HCT116 (cell line): ENCODE measurements at regions not wholly inside any gene's neighbourhood (a gene's known extent, or its start where the extent isn't known, plus 50 kb on each side); places are given as distances from the start of the nearest gene placed in this dataset.

Source experiments
- ATAC-seq: fragments of 200-7000 bp; cut with Tn5 transposase; 2 replicates; pipeline ENCODE4 v1.9.1; 2020; ENCODE audit warnings: mild to moderate bottlenecking, moderate library complexity
- BruUV-seq: library from RNA; stranded (reverse); fragments of 400-500 nt; replicated peaks from 2 replicates; lab custom pipeline; 2021; lab: Mats Ljungman, UMichigan
- CTCF ChIA-PET: fragments of 300-600 bp; sonication (Branson Sonifier 250); formaldehyde crosslinking; loops from one replicate; lab custom pipeline; 2021; ENCODE audit warnings: antibody characterized with exemption; lab: Charles Lee
- POLR2A ChIA-PET: fragments of 300-600, 350-600 bp; sonication (Branson Sonifier 250); formaldehyde crosslinking; loops from one replicate; lab custom pipeline; 2021; ENCODE audit warnings: antibody characterized with exemption; lab: Charles Lee
- RAD21 ChIA-PET, 2 experiments: fragments of 300-600 bp; sonication (Branson Sonifier 250); formaldehyde crosslinking; loops; one replicate each; lab custom pipeline; 2023; ENCODE audit warnings: low total read pairs in 2 of 2; ENCODE audit not compliant: uncharacterized antibody in 2 of 2, unreplicated experiment in 2 of 2, low non-redundant PET in 1 of 2; lab: Charles Lee
- DNase-seq: peaks from one replicate; pipeline ENCODE4 v3.0.0-alpha.2; 2010; ENCODE audit warnings: low read depth, low spot score
- H2AFZ ChIP-seq: fragments of 200-600 bp; shearing (Covaris generic), sonication (generic); 2 replicates; pipeline ENCODE4 v1.6.1; 2017; ENCODE audit warnings: low read depth, mixed run types, mixed read lengths, antibody characterized with exemption, low read length; ENCODE audit not compliant: poor library complexity, severe bottlenecking
- H3K27ac ChIP-seq: 2 replicates; pipeline ENCODE4 v1.5.1; 2012; ENCODE audit warnings: low read depth, low read length
- H3K27me3 ChIP-seq: fragments of 200-600 bp; sonication (generic); 2 replicates; pipeline ENCODE4 v1.6.1; 2016; ENCODE audit warnings: mixed run types, low read length, mixed read lengths; ENCODE audit not compliant: insufficient read depth
- H3K36me3 ChIP-seq, 2 experiments: fragments of 200-500 bp in 1 of 2; fragments of 200-600 bp in 1 of 2; sonication (Bioruptor generic) in 1 of 2; sonication (generic) in 1 of 2; 2 replicates each; pipeline versions ENCODE4 v1.5.1 to v1.6.1; 2014 to 2016; ENCODE audit warnings: low read length in 2 of 2, inconsistent platforms in 1 of 2, mixed read lengths in 1 of 2, mixed run types in 1 of 2; ENCODE audit not compliant: insufficient read depth in 2 of 2, control insufficient read depth in 1 of 2
- H3K4me1 ChIP-seq, 2 experiments: fragments of 200-600 bp in 1 of 2; sonication (generic) in 1 of 2; 2 replicates each; pipeline versions ENCODE4 v1.5.1 to v1.6.1; 2012 to 2017; ENCODE audit warnings: low read length in 2 of 2, inconsistent platforms in 1 of 2, mild to moderate bottlenecking in 1 of 2, mixed read lengths in 1 of 2, mixed run types in 1 of 2, moderate library complexity in 1 of 2; ENCODE audit not compliant: insufficient read depth in 2 of 2, control insufficient read depth in 1 of 2
- H3K4me2 ChIP-seq: fragments of 200-600 bp; sonication (generic); 2 replicates; pipeline ENCODE4 v1.6.1; 2017; ENCODE audit warnings: mixed run types, low read length, mixed read lengths
- H3K4me3 ChIP-seq, 2 experiments: fragments of 200-600 bp in 1 of 2; sonication (generic) in 1 of 2; replicated peaks in 1 of 2; 2 replicates each; pipeline ENCODE4 v1.5.1; 2011 to 2016; ENCODE audit warnings: low read length in 2 of 2, control low read depth in 1 of 2, low read depth in 1 of 2, mild to moderate bottlenecking in 1 of 2, mixed read lengths in 1 of 2, mixed run types in 1 of 2
- H3K79me2 ChIP-seq: fragments of 200-600 bp; sonication (generic); 2 replicates; pipeline ENCODE4 v1.6.1; 2017; ENCODE audit warnings: mild to moderate bottlenecking, mixed run types, low read length, moderate library complexity, mixed read lengths; ENCODE audit not compliant: insufficient read depth
- H3K9ac ChIP-seq: fragments of 200-600 bp; sonication (generic); 2 replicates; pipeline ENCODE4 v1.6.1; 2016; ENCODE audit warnings: low read length, mixed read lengths
- H3K9me2 ChIP-seq: fragments of 200-600 bp; sonication (generic), shearing (Covaris generic); 2 replicates; pipeline ENCODE4 v1.6.1; 2017; ENCODE audit warnings: mixed run types, mild to moderate bottlenecking, moderate library complexity; ENCODE audit not compliant: insufficient read depth
- H3K9me3 ChIP-seq, 2 experiments: fragments of 200-500 bp in 1 of 2; fragments of 200-600 bp in 1 of 2; sonication (Bioruptor generic) in 1 of 2; sonication (generic) in 1 of 2; 2 replicates each; pipeline ENCODE4 v1.6.1; 2014 to 2017; ENCODE audit warnings: low read length in 2 of 2, mixed read lengths in 2 of 2, inconsistent platforms in 1 of 2, low read depth in 1 of 2, mild to moderate bottlenecking in 1 of 2, mixed run types in 1 of 2, moderate library complexity in 1 of 2; ENCODE audit not compliant: control insufficient read depth in 1 of 2, insufficient read depth in 1 of 2
- H4K20me1 ChIP-seq: fragments of 200-600 bp; sonication (generic), shearing (Covaris generic); 2 replicates; pipeline ENCODE4 v1.6.1; 2017; ENCODE audit warnings: mixed run types, mild to moderate bottlenecking, moderate library complexity; ENCODE audit not compliant: insufficient read depth
- CBX3 ChIP-seq: IDR thresholded peaks from 2 replicates; pipeline ENCODE4 v1.6.1; 2012; ENCODE audit warnings: low read depth
- FOSL1 ChIP-seq: IDR thresholded peaks from 2 replicates; pipeline ENCODE4 v1.6.1; 2012; ENCODE audit warnings: low read depth
- POLR2AphosphoS5 ChIP-seq: IDR thresholded peaks from 2 replicates; pipeline ENCODE4 v1.6.1; 2011; ENCODE audit warnings: mild to moderate bottlenecking, low read depth, low read length, moderate library complexity
- SIN3A ChIP-seq: IDR thresholded peaks from 2 replicates; pipeline ENCODE4 v1.6.1; 2012; ENCODE audit warnings: low read depth
- SP1 ChIP-seq: IDR thresholded peaks from 2 replicates; pipeline ENCODE4 v1.6.1; 2012; ENCODE audit warnings: low read depth
- YY1 ChIP-seq: IDR thresholded peaks from 2 replicates; pipeline ENCODE4 v1.6.1; 2011; ENCODE audit warnings: low read length, low read depth, moderate library complexity, mild to moderate bottlenecking; ENCODE audit not compliant: insufficient replicate concordance; ENCODE audit errors: extremely low read depth
- ZFX ChIP-seq: fragments of 450-650 bp; IDR thresholded peaks from 2 replicates; pipeline ENCODE4 v1.6.1; 2017
- intact Hi-C: fragments of 100-400 bp; cut with micrococcal nuclease; formaldehyde crosslinking; loops from 2 replicates; pipeline ENCODE4 v1.10.0; 2022
- TF ChIP-seq, protein P1 (sequence below): IDR thresholded peaks from 2 replicates; pipeline ENCODE4 v1.6.1; 2012
- TF ChIP-seq, protein P2 (sequence below): IDR thresholded peaks from 2 replicates; pipeline ENCODE4 v1.6.1; 2012; ENCODE audit warnings: low read depth
- TF ChIP-seq, protein P3 (sequence below): IDR thresholded peaks from 2 replicates; pipeline ENCODE4 v1.6.1; 2011; ENCODE audit warnings: mild to moderate bottlenecking, low read length, moderate library complexity; ENCODE audit not compliant: insufficient replicate concordance; ENCODE audit errors: extremely low read depth
- TF ChIP-seq, protein P4 (sequence below), 3 experiments: fragments of 200-600 bp in 1 of 3; sonication (generic) in 1 of 3; IDR thresholded peaks in 2 of 3; conservative IDR thresholded peaks in 1 of 3; 2 replicates each; pipeline ENCODE4 v1.5.1; 2012 to 2017; ENCODE audit warnings: low read depth in 2 of 3, low read length in 2 of 3, antibody characterized with exemption in 1 of 3, borderline replicate concordance in 1 of 3, control low read depth in 1 of 3, mild to moderate bottlenecking in 1 of 3, mixed read lengths in 1 of 3, mixed run types in 1 of 3, moderate library complexity in 1 of 3; ENCODE audit not compliant: insufficient read depth in 1 of 3

DNA sequence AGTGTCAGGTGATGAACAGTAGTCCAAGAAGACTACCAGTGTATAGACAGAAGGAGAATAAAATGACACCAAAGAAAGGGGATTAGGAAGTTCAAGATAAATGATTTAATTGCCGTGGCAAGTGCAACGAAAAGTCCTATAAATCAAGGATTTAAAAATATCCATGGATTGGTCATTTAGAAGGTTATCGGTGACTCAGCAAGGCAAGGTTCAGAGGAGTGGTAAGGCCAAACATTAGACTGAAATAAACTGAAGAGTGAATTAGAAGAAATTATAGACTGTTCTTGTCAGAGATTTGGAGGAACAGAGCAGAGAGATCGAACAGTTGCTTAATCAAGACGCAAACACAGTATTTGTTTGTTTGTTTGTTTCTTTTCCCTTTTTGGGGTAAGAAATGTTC is 211.9 kb upstream of the KCNMB2 start:
- no peak for ATAC-seq
- DNase-seq = no peak
- Histone ChIP-seq H3K4me2 (no peak overlapping the region), H3K4me1 (no peaks in the 10 kb centered on the region), H3K27me3 (no peaks in the 10 kb centered on the region)
- intact Hi-C loops = loop anchor here (10.0 kb wide), 1 partner anchor 1810 kb away; no protein-coding TSS in a partner anchor
- CTCF ChIA-PET = no interaction called here
- no peak for TF ChIP-seq YY1
- TF ChIP-seq, protein P1, sequence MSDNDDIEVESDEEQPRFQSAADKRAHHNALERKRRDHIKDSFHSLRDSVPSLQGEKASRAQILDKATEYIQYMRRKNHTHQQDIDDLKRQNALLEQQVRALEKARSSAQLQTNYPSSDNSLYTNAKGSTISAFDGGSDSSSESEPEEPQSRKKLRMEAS = no peak
- no peak for TF ChIP-seq SIN3A
- no peak for TF ChIP-seq ZFX
- TF ChIP-seq, protein P2, sequence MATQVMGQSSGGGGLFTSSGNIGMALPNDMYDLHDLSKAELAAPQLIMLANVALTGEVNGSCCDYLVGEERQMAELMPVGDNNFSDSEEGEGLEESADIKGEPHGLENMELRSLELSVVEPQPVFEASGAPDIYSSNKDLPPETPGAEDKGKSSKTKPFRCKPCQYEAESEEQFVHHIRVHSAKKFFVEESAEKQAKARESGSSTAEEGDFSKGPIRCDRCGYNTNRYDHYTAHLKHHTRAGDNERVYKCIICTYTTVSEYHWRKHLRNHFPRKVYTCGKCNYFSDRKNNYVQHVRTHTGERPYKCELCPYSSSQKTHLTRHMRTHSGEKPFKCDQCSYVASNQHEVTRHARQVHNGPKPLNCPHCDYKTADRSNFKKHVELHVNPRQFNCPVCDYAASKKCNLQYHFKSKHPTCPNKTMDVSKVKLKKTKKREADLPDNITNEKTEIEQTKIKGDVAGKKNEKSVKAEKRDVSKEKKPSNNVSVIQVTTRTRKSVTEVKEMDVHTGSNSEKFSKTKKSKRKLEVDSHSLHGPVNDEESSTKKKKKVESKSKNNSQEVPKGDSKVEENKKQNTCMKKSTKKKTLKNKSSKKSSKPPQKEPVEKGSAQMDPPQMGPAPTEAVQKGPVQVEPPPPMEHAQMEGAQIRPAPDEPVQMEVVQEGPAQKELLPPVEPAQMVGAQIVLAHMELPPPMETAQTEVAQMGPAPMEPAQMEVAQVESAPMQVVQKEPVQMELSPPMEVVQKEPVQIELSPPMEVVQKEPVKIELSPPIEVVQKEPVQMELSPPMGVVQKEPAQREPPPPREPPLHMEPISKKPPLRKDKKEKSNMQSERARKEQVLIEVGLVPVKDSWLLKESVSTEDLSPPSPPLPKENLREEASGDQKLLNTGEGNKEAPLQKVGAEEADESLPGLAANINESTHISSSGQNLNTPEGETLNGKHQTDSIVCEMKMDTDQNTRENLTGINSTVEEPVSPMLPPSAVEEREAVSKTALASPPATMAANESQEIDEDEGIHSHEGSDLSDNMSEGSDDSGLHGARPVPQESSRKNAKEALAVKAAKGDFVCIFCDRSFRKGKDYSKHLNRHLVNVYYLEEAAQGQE = no peak
- TF ChIP-seq, protein P3, sequence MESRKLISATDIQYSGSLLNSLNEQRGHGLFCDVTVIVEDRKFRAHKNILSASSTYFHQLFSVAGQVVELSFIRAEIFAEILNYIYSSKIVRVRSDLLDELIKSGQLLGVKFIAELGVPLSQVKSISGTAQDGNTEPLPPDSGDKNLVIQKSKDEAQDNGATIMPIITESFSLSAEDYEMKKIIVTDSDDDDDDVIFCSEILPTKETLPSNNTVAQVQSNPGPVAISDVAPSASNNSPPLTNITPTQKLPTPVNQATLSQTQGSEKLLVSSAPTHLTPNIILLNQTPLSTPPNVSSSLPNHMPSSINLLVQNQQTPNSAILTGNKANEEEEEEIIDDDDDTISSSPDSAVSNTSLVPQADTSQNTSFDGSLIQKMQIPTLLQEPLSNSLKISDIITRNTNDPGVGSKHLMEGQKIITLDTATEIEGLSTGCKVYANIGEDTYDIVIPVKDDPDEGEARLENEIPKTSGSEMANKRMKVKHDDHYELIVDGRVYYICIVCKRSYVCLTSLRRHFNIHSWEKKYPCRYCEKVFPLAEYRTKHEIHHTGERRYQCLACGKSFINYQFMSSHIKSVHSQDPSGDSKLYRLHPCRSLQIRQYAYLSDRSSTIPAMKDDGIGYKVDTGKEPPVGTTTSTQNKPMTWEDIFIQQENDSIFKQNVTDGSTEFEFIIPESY = no peak
- TF ChIP-seq FOSL1 = no peak
- no peak for TF ChIP-seq CBX3
- TF ChIP-seq POLR2AphosphoS5 = no peak
- TF ChIP-seq, protein P4, sequence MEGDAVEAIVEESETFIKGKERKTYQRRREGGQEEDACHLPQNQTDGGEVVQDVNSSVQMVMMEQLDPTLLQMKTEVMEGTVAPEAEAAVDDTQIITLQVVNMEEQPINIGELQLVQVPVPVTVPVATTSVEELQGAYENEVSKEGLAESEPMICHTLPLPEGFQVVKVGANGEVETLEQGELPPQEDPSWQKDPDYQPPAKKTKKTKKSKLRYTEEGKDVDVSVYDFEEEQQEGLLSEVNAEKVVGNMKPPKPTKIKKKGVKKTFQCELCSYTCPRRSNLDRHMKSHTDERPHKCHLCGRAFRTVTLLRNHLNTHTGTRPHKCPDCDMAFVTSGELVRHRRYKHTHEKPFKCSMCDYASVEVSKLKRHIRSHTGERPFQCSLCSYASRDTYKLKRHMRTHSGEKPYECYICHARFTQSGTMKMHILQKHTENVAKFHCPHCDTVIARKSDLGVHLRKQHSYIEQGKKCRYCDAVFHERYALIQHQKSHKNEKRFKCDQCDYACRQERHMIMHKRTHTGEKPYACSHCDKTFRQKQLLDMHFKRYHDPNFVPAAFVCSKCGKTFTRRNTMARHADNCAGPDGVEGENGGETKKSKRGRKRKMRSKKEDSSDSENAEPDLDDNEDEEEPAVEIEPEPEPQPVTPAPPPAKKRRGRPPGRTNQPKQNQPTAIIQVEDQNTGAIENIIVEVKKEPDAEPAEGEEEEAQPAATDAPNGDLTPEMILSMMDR (IDR thresholded peaks at IDR 0.05 in 2 of 3, conservative IDR thresholded peaks at IDR 0.05 in 1 of 3; ENCODE audit: borderline replicate concordance in 1 of 3, insufficient read depth in 1 of 3, low read depth in 2 of 3, low read length in 2 of 3) = no peak
- no peak for TF ChIP-seq SP1
- TF ChIP-seq, all 23 proteins: peak for 0
- RAD21 ChIA-PET = no interaction called here
- Histone ChIP-seq H3K36me3 (no peaks in the 10 kb centered on the region), H4K20me1 (no peaks in the 10 kb centered on the region), H3K27ac (no peak overlapping the region), H3K9ac (no peak overlapping the region), H3K9me3 (no peaks in the 10 kb centered on the region), H3K9me2 (no peaks in the 10 kb centered on the region), H3K4me3 (no peak overlapping the region), H3K79me2 (no peaks in the 10 kb centered on the region), H2AFZ (no peak overlapping the region)
- no TSS peak for BruUV-seq
- POLR2A ChIA-PET = no interaction called here
